GM12875 (cell line): ENCODE measurements at regions not wholly inside any gene's neighbourhood (a gene's known extent, or its start where the extent isn't known, plus 50 kb on each side); places are given as distances from the start of the nearest gene placed in this dataset.
"Not testable (repeated sequence)": the region's sequence is repeated elsewhere in the genome, so short reads cannot be mapped to it uniquely, and the experiment has no call there.

Experiments used
- H3K4me3 ChIP-seq: one replicate; pipeline ENCODE4 v1.5.1; 2011; ENCODE audit warnings: low read depth, low read length, control low read depth
- TF ChIP-seq, protein P1 (sequence below): IDR thresholded peaks from 2 replicates; pipeline ENCODE4 v1.5.1; 2011; ENCODE audit warnings: low read depth, mild to moderate bottlenecking, control low read depth, inconsistent platforms, low read length, moderate library complexity, borderline replicate concordance; ENCODE audit not compliant: insufficient read depth

DNA sequence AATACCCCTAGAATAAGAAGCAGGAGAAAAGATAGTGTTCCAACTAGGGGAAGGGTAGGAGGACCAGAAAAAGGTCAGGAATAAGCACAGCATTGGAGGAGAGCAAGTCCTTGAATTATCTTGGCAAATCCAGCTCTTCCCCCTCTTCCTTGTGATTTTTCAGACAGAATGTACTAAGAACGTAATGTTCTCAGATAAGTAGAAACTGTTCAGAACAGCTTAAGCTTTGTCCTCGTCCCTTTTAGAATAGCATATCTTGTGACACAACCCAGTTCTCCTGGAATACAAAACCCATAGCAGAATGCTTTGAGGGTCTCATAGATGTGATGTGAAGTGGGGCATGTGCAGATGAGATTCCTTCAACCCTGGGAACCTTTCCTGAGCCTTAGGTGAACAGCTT lies 97.4 kb downstream of the EMB start:
- TF ChIP-seq, protein P1, sequence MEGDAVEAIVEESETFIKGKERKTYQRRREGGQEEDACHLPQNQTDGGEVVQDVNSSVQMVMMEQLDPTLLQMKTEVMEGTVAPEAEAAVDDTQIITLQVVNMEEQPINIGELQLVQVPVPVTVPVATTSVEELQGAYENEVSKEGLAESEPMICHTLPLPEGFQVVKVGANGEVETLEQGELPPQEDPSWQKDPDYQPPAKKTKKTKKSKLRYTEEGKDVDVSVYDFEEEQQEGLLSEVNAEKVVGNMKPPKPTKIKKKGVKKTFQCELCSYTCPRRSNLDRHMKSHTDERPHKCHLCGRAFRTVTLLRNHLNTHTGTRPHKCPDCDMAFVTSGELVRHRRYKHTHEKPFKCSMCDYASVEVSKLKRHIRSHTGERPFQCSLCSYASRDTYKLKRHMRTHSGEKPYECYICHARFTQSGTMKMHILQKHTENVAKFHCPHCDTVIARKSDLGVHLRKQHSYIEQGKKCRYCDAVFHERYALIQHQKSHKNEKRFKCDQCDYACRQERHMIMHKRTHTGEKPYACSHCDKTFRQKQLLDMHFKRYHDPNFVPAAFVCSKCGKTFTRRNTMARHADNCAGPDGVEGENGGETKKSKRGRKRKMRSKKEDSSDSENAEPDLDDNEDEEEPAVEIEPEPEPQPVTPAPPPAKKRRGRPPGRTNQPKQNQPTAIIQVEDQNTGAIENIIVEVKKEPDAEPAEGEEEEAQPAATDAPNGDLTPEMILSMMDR = no peak

DNA sequence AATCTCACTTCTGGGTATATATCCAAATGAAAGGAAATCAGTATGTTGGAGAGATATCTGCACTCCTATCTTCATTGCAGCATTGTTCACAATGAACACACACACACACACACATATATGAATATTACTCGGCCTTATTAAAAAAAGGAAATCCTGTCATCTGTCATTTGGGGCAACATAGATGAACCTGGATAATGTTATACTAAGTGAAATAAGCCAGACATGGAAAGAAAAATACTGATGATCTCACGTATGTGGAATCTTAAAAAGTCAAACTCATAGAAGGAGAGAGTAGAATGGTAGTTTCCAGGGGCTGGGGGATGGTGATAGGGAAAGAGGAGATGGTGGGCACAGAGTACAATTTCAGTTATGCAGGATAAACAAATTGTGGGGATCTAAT lies 100.3 kb downstream of the EMB start:
- TF ChIP-seq, protein P1 = no peak
- H3K4me3 ChIP-seq = no peak overlapping the region

More for the DNA sequence above, 97.4 kb downstream of the EMB start:
- H3K4me3 ChIP-seq = no peak overlapping the region

DNA sequence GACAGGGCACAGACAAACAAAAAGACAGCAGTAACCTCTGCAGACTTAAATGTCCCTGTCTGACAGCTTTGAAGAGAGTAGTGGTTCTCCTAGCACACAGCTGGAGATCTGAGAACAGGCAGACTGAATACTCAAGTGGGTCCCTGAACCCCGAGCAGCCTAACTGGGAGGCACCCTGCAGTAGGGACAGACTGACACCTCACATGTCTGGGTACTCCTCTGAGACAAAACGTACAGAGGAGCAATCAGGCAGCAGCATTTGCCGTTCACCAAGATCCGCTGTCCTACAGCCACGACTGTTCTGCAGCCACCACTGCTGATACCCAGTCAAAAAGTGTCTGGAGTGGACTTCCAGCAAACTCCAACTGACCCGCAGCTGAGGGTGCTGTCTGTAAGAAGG lies 110.5 kb downstream of the EMB start:
- H3K4me3 ChIP-seq = not testable (repeated sequence)

DNA sequence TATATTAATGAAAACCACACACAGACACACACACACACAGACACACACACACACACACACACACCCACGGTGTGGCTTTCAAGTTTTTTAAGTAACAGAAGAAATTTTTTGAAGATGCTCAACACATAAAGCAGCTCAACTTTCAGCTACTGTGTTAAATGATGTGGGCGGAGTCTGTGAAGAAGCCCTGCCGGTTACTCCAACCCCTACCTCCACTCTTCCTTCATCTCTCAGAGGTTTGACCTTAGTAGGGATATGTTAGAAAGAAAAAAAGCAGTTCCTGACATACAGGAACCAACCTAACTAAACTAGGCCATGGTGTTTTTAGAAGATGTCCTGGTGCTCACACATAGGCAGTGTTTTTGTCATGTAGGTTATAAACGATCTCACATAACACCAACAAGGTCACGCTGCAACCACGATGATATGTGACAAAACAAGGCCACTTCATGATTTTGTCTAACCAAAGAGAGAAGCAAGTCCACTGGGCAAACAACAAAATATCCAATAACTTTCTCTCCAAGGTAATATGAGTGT lies 112.8 kb downstream of the EMB start:
- H3K4me3 ChIP-seq = no peak overlapping the region
- TF ChIP-seq, protein P1 = no peak

DNA sequence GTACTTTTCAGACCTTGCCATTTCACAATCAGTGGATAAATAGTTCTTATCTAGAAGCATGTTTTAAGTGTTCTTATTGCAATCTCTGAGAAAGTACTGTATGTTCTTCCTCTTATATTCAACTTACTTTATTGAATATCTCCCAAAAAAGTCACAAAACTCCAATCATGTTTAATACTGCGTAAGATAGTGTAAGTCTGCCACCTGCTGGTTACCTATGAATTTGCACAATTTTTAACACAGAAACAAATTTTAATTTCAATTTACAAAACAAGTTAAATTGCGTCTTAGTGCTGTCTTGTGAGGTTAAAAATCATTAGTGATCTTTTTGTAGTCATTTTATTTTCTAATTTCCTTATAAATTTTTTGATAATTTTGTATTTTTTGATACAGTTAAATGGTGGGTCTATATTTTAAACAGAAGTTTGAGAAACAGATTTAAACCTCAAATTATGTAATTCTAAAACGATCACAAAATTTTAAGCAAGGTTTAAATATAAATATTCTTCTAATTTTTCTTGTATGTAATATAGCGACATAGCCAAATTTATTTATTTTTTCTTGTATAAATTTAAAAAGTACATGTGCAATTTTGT lies 115.8 kb downstream of the EMB start:
- TF ChIP-seq, protein P1 = peak; percentile 30; the same call in 1 of the 2 replicates
- no peak overlapping the region for H3K4me3 ChIP-seq

DNA sequence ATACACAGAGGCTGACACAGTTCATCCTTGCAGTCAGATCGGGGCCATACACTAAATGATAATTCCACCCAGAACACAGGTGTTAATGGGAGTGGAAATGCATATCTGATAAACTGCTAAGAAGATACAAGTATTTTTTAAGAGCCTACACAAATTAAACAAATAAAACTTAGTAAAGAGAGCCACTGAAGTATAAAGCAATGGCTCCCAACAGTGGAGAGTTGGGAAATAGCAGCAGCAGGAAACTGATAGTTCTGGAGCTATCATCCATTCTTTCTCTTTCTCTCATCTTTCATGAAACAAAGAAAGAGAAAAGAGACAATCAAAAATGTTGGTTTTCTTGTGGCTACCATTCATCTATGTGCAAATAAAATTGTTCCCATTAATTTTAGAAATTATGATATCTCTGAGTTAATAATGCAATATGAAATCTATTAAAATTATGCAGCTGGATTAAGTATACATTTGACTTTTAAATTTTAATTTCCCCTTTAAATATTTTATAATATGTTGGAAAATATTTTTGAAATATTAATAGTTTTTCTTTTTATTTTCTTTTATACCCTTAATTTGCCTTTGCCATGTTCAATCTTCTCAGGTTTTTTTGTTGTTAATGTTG lies 120.8 kb downstream of the EMB start:
- no peak overlapping the region for H3K4me3 ChIP-seq
- TF ChIP-seq, protein P1 = peak; percentile 7; the same call in 1 of the 2 replicates

DNA sequence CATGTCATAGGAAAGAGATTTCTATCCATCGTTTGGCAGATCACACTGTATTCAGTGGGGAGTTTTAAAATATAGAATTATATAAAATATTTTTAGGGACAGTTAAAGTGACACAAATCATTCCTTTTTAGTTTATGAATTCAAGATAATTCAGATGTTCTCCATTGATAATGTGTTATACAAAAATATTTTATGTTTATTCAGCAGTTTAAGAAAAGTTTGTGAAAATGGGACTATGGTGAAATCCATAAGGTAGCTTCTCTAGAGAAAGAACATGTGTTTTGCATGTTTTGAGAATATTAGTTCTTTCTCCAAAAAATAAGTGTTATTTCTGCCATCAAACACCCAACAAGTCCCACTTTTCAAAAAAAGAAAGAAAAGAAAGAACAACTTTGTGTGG lies 122.9 kb downstream of the EMB start:
- H3K4me3 ChIP-seq = no peak overlapping the region
- TF ChIP-seq, protein P1 = no peak

DNA sequence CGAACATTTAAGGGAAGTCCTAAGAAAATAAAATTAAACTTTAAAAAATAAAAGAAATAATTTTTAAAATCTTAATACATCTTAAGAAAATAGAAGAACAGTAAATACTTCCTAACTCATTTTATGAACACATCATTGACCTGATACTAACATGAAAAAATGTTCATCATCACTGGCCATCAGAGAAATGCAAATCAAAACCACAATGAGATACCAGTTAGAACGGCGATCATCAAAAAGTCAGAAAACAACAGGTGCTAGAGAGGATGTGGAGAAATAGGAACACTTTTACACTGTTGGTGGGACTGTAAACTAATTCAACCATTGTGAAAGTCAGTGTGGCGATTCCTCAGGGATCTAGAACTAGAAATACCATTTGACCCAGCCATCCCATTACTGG lies 134.6 kb downstream of the EMB start:
- not testable (repeated sequence) for H3K4me3 ChIP-seq
